ENCODE measurements at regions not wholly inside any gene's neighbourhood (a gene's known extent, or its start where the extent isn't known, plus 50 kb on each side); places are given as distances from the start of the nearest gene placed in this dataset.

- TF ChIP-seq CTCF (IDR thresholded peaks at IDR 0.05) (no peak), EZH2 (IDR thresholded peaks at IDR 0.05) (no peak), EZH2phosphoT487 (IDR thresholded peaks at IDR 0.05) (no peak)
Observed at GRCh38 chr6:50318536-50318935, 268.8 kb upstream of the DEFB112 start.

Measured in neural progenitor cell (in vitro differentiated cells).